Psoas muscle (tissue), 7 donors: ENCODE measurements at regions not wholly inside any gene's neighbourhood (a gene's known extent, or its start where the extent isn't known, plus 50 kb on each side); places are given as distances from the start of the nearest gene placed in this dataset.
"Not testable (repeated sequence)": the region's sequence is repeated elsewhere in the genome, so short reads cannot be mapped to it uniquely, and the experiment has no call there.

ENCODE experiments used
- ATAC-seq, 4 donors: fragments of 200-7000 bp; cut with Tn5 transposase; one replicate each; pipeline ENCODE4 v1.9.1; 2020; ENCODE audit warnings: moderate library complexity in 3 of 4, mild to moderate bottlenecking in 2 of 4
- DNase-seq, 2 donors: peaks; one replicate each; pipeline ENCODE4 v3.0.0-alpha.2; 2020
- H3K27ac ChIP-seq: fragments of 200-600 bp; one replicate; pipeline ENCODE4 v1.8.0; 2022
- H3K27me3 ChIP-seq, 3 donors: fragments of 200-600 bp in 1 of 3; one replicate each; pipeline versions ENCODE4 v1.6.1 to v1.8.0; 2013 to 2022; ENCODE audit warnings: low read length in 2 of 3, mild to moderate bottlenecking in 2 of 3, moderate library complexity in 1 of 3; ENCODE audit not compliant: insufficient read depth in 3 of 3
- H3K36me3 ChIP-seq, 2 donors: fragments of 200-600 bp in 1 of 2; one replicate each; pipeline versions ENCODE4 v1.6.1 to v1.8.0; 2013 to 2022; ENCODE audit warnings: low read depth in 1 of 2, mild to moderate bottlenecking in 1 of 2, moderate library complexity in 1 of 2; ENCODE audit not compliant: insufficient read depth in 1 of 2
- H3K4me1 ChIP-seq: fragments of 200-600 bp; one replicate; pipeline ENCODE4 v1.8.0; 2022
- H3K4me3 ChIP-seq: fragments of 200-600 bp; one replicate; pipeline ENCODE4 v1.8.0; 2022; ENCODE audit warnings: mild to moderate bottlenecking
- H3K9me3 ChIP-seq: fragments of 200-600 bp; one replicate; pipeline ENCODE4 v1.8.0; 2022
- WGBS, 3 donors: extraction: QIAGEN DNeasy Blood & Tissue Kit; methylation state at CpG; one replicate each; pipeline versions ENCODE4 v1.1.6 to v1.1.7; 2013; 5-methylcytosine and 5-hydroxymethylcytosine counted together
- intact Hi-C, 2 donors: fragments of 100-400 bp; cut with DNase I; formaldehyde crosslinking; loops; one replicate each; pipeline versions ENCODE4 v1.11.0 to v1.14.2; 2022
- TF ChIP-seq, protein P1 (sequence below): fragments of 200-600 bp; IDR thresholded peaks from one replicate; pipeline ENCODE4 v1.8.0; 2022; ENCODE audit warnings: antibody characterized with exemption
- donor health status: healthy with polysubstance abuse.
- donor health status: DM: no; HTN: no; CAD: no; lungs with moderate emphysema.
- donor health status: Bipolar disorder and iron deficiency.
- donor health status: healthy.
- donor health status: DM: yes; HTN: yes; CAD: no.
- donor health status: DM: no; HTN: no; CAD: no.
- donor health status: DM: yes; HTN: yes; CAD: no.

DNA sequence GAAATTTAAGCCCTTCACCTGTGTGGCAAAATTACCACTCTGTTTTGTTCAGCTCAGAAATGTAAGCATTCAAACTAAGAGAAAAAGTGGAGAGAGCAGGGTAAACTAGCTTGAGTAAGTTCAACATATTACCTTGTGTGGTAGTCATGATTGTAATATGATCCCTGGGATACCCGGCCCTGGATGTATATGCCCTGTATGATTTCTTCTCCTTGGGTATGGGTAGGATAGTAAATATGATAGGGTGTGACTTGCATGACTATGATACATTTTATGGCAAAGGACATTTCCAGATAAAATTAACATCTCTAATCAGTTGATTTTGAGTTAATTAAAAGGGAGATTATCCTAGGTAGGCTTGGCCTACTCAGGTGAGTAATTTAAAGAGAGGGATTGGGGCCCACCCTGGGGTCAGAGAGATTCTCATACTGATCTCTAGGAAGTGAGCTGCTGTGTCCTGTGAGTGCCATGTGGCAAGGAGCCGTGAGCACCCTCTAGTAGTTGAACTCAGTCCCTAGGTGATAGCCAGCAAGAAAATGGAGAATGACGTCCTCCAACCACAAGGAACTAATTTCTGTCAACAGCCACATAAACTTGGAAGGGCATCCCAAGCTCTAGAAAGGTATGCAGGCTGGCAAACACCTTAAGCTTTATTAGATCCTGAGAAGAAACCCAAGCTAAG is 62.2 kb upstream of the ANXA1 start:
- ATAC-seq (no peak), DNase-seq (no peak)
- Histone ChIP-seq H3K9me3 (no peaks in the 10 kb centered on the region), H3K36me3 (no peaks in the 10 kb centered on the region), H3K4me3 (no peak overlapping the region), H3K4me1 (peaks cover 5% of the 10 kb centered on the region), H3K27me3 (no peaks in the 10 kb centered on the region), H3K27ac (no peak overlapping the region)
- intact Hi-C loops = no loop called here
- TF ChIP-seq, protein P1, sequence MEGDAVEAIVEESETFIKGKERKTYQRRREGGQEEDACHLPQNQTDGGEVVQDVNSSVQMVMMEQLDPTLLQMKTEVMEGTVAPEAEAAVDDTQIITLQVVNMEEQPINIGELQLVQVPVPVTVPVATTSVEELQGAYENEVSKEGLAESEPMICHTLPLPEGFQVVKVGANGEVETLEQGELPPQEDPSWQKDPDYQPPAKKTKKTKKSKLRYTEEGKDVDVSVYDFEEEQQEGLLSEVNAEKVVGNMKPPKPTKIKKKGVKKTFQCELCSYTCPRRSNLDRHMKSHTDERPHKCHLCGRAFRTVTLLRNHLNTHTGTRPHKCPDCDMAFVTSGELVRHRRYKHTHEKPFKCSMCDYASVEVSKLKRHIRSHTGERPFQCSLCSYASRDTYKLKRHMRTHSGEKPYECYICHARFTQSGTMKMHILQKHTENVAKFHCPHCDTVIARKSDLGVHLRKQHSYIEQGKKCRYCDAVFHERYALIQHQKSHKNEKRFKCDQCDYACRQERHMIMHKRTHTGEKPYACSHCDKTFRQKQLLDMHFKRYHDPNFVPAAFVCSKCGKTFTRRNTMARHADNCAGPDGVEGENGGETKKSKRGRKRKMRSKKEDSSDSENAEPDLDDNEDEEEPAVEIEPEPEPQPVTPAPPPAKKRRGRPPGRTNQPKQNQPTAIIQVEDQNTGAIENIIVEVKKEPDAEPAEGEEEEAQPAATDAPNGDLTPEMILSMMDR = no peak
- 49 to 63% (median 58%) methylated on average over 3 of the region's 3 CpGs for WGBS, 3 donors

DNA sequence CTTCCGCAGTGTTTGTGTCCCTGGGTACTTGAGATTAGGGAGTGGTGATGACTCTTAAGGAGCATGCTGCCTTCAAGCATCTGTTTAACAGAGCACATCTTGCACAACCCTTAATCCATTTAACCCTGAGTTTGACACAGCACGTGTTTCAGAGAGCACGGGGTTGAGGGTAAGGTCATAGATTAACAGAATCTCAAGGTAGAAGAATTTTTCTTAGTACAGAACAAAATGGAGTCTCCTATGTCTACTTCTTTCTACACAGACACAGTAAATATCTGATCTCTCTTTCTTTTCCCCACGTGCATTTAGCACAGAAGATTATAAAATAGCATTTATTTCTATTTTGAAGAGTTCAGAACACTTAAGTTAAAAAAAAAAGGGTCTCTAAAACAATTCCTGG is 63.8 kb upstream of the ANXA1 start:
- H3K27me3 ChIP-seq, DNase-seq, H3K4me3 ChIP-seq, H3K4me1 ChIP-seq, ATAC-seq, H3K9me3 ChIP-seq, H3K27ac ChIP-seq, H3K36me3 ChIP-seq, intact Hi-C loops: not testable (repeated sequence)
- WGBS, 3 donors = 64 to 73% (median 73%) methylated on average over 3 of the region's 4 CpGs

DNA sequence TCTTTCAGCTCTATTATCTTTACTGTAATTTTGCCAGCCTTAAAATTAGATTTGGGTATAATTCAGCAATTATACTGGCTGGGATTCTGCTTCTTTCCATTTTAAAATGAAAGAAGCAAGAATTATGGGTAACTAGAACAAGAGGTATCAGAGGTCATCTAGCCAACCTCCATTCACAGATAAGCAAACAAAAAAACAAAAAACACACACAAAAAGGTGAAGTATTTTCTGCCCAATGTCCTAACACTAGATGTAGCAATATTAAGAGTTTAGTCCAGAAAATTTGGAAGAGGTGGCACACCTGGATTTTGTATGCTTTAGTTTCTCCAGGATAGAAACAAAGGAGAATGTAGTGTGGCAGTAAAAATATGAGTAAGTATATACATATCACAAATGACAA is 68.1 kb upstream of the ANXA1 start:
- H3K27me3 ChIP-seq = no peaks in the 10 kb centered on the region
- ATAC-seq = no peak
- H3K36me3 ChIP-seq = no peaks in the 10 kb centered on the region
- no peak overlapping the region for H3K4me3 ChIP-seq
- H3K27ac ChIP-seq = no peak overlapping the region
- H3K9me3 ChIP-seq = no peaks in the 10 kb centered on the region
- H3K4me1 ChIP-seq = no peaks in the 10 kb centered on the region
- intact Hi-C loops = loop anchor here (2.0 to 5.0 kb wide), 2 partner anchors 211 to 227 kb away; no protein-coding TSS in a partner anchor
- DNase-seq = no peak
- TF ChIP-seq, protein P1 = no peak

DNA sequence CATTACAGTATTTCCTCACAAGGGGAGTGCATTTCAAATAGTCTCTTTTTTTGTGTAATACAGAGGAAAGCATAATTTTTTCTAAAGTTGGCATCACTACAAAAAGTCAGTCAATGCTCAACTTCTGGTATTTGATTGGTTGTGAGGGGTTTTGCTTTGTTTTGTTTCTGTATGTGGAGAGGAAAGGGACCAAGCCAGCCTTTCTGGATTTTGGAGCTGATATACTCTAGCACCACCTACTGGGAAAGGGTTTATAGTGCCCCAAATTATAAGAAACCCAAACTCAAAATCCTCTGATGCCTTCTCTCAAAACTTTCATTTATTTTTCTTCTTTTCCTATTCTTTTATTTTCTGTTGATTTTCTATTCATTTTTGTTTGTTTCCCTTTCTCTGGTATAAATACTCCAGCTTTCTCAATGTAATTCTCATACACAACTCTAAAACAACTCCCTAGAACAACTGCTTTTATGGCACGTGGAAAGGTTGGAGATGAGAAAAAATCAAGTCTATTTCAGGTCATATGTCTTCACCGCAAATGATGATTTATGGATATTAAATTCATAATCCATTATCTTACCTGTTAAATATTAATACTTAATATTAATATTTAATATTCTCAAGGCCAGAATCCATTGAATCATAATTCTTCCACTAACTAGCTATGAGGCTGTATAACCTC is 69.5 kb upstream of the ANXA1 start:
- DNase-seq = no peak

DNA sequence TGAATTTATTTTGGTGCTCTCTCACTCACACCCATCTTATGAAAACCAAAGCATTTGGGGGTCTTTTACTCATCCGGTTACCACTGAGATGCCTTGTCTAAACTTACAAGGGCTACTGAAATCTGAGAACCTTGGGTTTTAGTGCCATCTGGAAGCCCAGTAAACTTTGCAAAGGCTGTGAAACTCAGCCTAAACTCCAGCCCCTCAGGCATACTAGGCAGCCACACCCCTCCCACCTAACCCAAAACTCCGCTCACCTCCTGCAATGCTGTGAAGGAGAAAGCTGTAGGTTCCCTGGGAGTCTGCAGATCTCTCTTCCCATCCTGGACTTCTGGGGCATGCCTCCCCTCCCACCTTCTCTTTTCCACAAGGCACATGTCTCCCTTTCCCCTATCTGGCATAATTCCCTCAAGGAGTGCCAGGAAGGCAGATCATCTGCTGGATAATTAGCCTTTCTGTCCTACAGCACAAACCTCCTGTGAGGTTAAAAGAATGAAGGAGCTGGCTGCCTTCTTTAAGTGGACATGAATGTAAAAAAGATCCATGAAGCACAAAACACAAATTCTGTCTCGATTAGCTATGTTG is 71.5 kb upstream of the ANXA1 start:
- Histone ChIP-seq H3K4me1 (no peaks in the 10 kb centered on the region), H3K4me3 (no peak overlapping the region), H3K9me3 (no peaks in the 10 kb centered on the region), H3K27me3 (no peaks in the 10 kb centered on the region), H3K36me3 (no peaks in the 10 kb centered on the region), H3K27ac (no peak overlapping the region)
- ATAC-seq (no peak), DNase-seq (no peak)
- intact Hi-C loops = loop anchor here in 1 of 2 donors (5.0 kb wide), 1 partner anchor 208 kb away; no protein-coding TSS in a partner anchor
- 53 to 60% (median 56%) methylated on average over 3 of the region's 3 CpGs for WGBS, 3 donors
- TF ChIP-seq, protein P1 = no peak

More for the DNA sequence above, 69.5 kb upstream of the ANXA1 start:
- Histone ChIP-seq H3K4me1 (no peaks in the 10 kb centered on the region), H3K4me3 (no peak overlapping the region), H3K36me3 (no peaks in the 10 kb centered on the region), H3K9me3 (no peaks in the 10 kb centered on the region), H3K27me3 (no peaks in the 10 kb centered on the region), H3K27ac (no peak overlapping the region)
- intact Hi-C loops = loop anchor here (2.0 to 5.0 kb wide), 2 partner anchors 210 to 225 kb away; no protein-coding TSS in a partner anchor
- TF ChIP-seq, protein P1 = peak; percentile 81
- 83 to 88% (median 83%) methylated on average over 2 of the region's 2 CpGs for WGBS, 3 donors
- ATAC-seq = peak in 3 of 4 donors; percentile 56 to 77 (median 69)
